EL (cell line): ENCODE measurements at regions not wholly inside any gene's neighbourhood (a gene's known extent, or its start where the extent isn't known, plus 50 kb on each side); places are given as distances from the start of the nearest gene placed in this dataset.

Source experiments
- DNase-seq: peaks from one replicate; pipeline ENCODE4 v3.0.0-alpha.2; 2016

GRCh38 chr11:29781268-29781667, 235.6 kb downstream of the KCNA4 start:
- DNase-seq: no peak

- DNase-seq: no peak
These were observed 236.1 kb downstream of the KCNA4 start for GRCh38 chr11:29780756-29781155.

DNA sequence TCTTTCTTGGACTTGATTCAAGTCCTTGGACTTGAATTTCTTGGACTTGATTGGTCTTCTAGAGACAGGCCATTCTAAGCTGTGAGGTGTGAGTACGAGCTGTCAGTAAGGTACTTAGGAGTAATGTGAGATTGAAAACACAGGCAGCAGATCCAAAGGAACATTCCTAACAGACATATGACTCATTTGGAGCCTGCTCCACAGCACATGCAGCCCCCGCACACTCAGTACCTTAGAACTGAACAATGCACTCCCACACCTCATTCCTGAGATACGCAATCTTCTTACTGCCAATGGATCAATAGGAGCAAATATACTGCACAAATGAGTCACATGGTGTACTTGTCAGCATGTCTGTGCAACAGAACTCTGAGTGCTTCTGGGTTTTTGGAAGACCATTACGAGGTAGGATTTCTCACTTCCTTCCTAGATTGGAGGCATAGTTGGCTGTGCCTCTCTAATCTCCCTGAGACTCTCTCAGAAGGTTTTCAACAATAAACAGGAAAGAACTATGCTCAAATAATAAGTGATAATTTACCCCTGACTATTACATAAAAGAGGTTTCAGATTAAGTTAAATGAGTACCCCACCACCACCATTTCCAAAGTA, 243.1 kb downstream of the KCNA4 start:
- DNase-seq: no peak

GRCh38 chr11:29756871-29757270, 260.0 kb downstream of the KCNA4 start:
- DNase-seq: no peak

DNA sequence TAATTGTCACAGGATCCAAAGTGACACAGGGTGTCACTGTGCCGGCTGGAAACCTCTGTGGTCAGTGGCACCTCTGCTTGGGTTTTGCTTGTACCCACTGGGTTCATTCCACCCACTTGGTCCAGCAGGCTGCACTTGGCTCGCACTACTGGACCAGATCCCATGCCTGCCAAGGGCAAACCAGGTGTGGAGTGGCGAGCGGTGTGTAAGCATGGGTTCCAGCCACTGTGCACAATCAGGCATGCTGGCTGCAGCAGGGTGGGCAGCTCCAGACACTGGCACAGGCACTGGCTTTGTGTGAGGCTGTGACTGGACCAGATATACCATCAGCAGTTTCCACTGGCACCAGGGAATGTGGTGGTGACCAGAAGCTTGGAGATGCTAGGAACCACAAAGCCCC, 261.4 kb downstream of the KCNA4 start:
- DNase-seq: no peak

- no peak for DNase-seq
These were observed 265.2 kb downstream of the KCNA4 start for GRCh38 chr11:29751618-29752017.

- no peak for DNase-seq
These were observed 266.4 kb downstream of the KCNA4 start for GRCh38 chr11:29750392-29750791.

DNA sequence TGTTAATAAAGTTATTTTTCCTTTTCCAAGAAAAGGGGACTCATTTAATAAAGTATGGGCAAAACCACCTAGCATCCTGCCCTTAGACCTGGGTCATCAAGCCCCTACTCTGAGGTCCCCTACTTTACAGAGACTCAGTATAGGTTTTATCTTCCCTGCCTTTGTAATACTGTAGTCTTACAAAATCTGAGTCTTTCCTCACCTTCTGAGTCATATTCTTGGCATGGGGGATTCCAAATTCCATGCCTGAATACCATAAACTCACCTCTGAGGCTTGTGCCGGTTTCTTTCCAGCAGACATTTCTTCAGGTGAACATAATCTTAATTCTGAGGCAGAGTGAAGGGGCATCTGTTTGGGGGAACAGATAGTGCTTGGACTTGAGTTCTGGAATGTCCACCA, 282.5 kb downstream of the KCNA4 start:
- DNase-seq: no peak

DNA sequence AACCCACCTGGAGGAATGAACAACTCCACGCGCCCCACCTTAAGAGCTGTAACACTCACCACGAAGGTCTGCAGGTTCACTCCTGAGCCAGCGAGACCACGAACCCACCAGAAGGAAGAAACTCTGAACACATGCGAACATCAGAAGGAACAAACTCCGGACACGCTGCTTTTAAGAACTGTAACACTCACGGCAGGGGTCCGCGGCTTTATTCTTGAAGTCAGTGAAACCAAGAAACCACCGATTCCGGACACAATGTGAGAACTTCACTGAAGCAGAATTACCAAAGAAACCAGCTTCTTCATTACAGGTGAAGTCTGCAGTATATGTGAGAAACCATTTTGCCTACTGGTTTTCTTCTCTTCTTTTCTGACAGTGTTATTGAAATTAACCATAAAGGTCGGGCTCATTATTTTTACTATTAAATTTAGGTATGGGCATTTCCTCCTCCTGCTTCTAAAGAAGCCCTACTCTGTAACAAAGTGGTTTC, 303.0 kb downstream of the KCNA4 start:
- no peak for DNase-seq

DNA sequence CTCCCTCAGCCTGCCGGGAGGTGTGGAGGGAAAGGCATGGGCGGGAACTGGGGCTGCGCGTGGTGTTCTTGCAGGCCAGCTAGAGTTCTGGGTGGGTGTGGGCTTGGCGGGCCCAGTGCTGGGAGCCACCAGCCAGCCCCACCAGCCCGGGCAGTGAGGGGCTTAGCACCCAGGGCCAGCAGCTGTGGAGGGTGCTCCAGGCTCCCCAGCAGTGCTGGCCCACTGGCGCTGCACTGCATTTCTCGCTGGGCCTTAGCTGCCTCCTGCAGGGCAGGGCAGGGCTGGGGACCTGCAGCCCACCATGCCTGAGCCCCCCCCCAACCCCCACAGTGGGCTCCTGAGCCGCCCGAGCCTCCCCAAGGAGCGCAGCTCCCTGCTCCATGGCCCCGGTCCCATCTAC, 304.2 kb downstream of the KCNA4 start:
- DNase-seq: no peak

GRCh38 chr11:29707924-29708323, 308.9 kb downstream of the KCNA4 start:
- no peak for DNase-seq

GRCh38 chr11:29685361-29685760, 331.5 kb downstream of the KCNA4 start:
- DNase-seq: no peak

DNA sequence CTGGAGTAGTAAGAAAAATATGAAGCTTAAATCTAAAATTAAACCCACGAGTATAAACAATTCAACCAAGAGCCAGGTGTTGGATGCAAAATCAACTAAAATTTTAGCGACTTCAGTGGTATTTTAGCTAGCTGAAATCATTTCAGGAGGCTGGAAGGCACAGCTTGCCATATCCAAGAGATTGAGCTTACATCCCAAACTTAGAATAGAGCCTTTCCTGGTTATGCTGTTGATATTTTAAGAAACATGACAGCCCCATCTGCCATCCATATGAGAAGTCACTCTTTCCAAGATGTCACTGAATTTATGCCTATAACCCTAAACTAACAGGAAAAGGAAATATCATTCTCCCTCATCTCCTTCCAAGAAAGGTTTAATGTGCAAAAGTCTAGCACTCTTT, 334.0 kb downstream of the KCNA4 start:
- DNase-seq: no peak

GRCh38 chr11:29679996-29680395, 336.8 kb downstream of the KCNA4 start:
- no peak for DNase-seq

- no peak for DNase-seq
These were observed 339.8 kb downstream of the KCNA4 start for GRCh38 chr11:29676993-29677392.

GRCh38 chr11:29669310-29669709, 347.5 kb downstream of the KCNA4 start:
- DNase-seq: no peak

GRCh38 chr11:29657709-29658108, 359.1 kb downstream of the KCNA4 start:
- no peak for DNase-seq

DNA sequence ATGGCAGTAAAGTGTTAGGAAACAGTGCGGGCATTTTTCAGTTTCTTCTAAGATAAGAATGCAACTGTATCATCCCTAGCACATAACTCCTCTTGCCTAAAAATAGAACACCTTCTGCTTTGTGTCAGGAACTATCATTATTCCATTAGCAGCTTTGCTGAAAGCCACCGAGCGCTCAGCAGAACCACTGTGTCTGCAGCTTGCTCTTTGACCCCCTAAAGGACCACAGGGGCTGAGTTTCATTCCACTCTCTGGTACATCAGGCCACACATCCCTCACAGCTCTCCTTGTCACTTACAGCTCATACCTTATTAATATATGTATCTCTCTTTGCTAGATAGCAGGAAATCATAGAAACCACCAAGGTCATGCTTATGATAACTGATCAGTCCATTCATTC, 360.2 kb downstream of the KCNA4 start:
- no peak for DNase-seq

- no peak for DNase-seq
These were observed 371.5 kb downstream of the KCNA4 start for GRCh38 chr11:29645373-29645772.

GRCh38 chr11:29641201-29641600, 375.6 kb downstream of the KCNA4 start:
- DNase-seq: no peak

DNA sequence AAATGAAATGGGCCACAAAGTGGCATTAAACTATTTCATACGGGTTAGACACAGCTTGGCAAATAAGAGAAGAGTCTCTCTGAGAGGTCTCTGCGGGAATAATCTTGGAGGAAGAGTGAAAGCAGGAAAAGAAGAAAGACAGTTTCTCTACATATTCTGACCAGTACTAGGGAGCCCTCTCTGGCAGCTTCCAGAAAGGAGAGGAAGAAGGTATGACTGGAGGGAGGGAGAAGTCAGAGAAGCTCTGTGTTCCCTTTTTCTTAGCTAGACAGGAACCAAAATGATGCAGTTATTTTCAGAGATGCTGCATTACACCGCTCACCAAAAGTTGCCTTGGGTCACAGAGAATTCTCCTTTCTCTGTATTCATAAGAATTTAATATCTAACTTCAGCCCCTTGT, 382.1 kb downstream of the KCNA4 start:
- DNase-seq: no peak

DNA sequence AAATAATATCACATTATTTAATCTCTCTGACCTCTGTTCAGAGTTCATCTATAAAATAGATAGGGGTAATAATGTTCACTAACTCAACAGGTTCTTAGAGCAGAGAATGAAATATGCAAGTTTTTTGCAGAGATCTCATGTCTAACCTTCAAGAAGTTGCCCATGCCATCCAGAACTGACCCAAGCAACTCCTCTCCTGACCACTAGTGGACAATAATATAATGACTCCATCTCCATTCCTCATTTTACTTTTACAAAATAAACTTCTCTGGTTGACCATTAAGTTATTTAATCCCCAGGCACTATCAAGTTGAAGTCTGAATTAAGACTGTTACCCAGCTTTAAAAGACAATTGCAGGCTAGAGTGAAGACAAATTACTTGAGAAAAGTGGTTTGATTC, 382.6 kb downstream of the KCNA4 start:
- DNase-seq: no peak

DNA sequence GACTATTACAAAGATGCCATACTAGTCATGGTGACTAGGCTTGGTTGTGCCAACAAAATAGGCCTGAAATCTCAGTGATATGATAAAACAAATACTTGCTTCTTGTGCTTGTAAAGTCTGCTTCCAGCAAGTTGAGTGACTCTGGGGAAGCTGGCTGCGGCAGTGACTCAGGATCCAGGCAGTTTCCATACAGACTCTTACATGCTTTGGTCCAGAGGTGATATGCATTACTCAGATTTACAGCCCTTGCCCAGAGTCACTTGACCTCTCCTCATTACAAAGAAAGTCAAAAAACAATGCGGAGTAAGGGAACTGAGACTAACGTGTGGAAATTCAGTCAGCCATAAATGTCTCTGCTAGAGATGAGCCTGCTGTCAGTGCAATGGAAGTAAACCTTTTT, 387.5 kb downstream of the KCNA4 start:
- DNase-seq: no peak

- no peak for DNase-seq
These were observed 388.2 kb downstream of the KCNA4 start for GRCh38 chr11:29628609-29629008.

DNA sequence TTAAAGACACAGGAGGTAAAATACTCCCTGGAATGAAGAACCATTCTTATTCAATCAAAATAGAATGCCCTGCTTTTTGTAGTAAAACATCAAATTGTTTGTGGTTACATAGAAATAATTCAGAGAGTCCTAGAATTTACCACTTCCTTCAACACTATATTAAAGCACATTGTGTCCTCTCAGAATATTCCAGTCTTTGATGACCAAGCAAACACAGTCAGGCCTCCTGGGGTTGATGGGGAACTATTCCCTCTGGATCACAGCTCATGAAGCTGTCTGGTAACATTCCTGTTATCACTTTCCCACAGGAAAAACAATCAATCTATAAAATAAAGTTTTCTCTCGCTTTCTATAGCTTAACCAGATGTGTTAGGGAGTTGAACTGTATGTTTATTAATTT, 389.3 kb downstream of the KCNA4 start:
- DNase-seq: no peak
